Lower lobe of right lung (tissue), 2 donors: ENCODE measurements at regions not wholly inside any gene's neighbourhood (a gene's known extent, or its start where the extent isn't known, plus 50 kb on each side); places are given as distances from the start of the nearest gene placed in this dataset.

Source experiments
- ATAC-seq, 2 donors: fragments of 200-7000 bp; cut with Tn5 transposase; one replicate each; pipeline ENCODE4 v1.9.1; 2020 to 2022; ENCODE audit warnings: mild to moderate bottlenecking in 2 of 2, moderate library complexity in 2 of 2
- DNase-seq: peaks from one replicate; pipeline ENCODE4 v3.0.0-alpha.2; 2020
- H3K27ac ChIP-seq: fragments of 200-600 bp; one replicate; pipeline ENCODE4 v1.8.0; 2022
- H3K27me3 ChIP-seq: fragments of 200-600 bp; one replicate; pipeline ENCODE4 v1.8.0; 2022; ENCODE audit warnings: low read depth
- H3K36me3 ChIP-seq: fragments of 200-600 bp; one replicate; pipeline ENCODE4 v1.8.0; 2022; ENCODE audit warnings: mild to moderate bottlenecking
- H3K4me1 ChIP-seq: fragments of 200-600 bp; one replicate; pipeline ENCODE4 v1.8.0; 2022
- H3K4me3 ChIP-seq: fragments of 200-600 bp; one replicate; pipeline ENCODE4 v1.8.0; 2022; ENCODE audit warnings: mild to moderate bottlenecking
- H3K9me3 ChIP-seq: fragments of 200-600 bp; one replicate; pipeline ENCODE4 v1.8.0; 2022
- CTCF ChIP-seq: fragments of 200-600 bp; IDR thresholded peaks from one replicate; pipeline ENCODE4 v1.8.0; 2022; ENCODE audit warnings: antibody characterized with exemption, mild to moderate bottlenecking
- intact Hi-C: fragments of 100-400 bp; cut with DNase I; formaldehyde crosslinking; loops from one replicate; pipeline ENCODE4 v1.11.0; 2022
- donor health status: DM: no; HTN: yes; CAD: no; lungs with severe emphysema.

DNA sequence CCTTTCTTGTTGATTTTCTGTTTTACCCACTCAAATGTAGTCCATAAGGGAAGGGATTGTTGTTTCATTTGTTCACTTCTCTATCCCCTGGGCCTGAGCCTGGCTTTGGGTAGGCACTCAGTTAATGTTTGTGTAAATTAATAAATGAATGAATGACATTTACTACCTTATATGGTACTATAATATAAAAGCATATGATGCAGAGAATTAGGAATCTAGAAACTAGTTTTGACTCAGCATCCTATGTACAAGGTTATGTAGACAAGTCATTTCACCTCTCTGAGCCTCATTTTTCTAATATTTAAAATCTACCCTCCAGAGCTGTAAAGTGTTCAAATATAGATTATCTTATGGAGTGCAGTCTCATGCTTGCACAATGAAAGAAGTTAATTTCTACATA, 68.9 kb upstream of the S1PR1 start:
- Histone ChIP-seq H3K36me3 (no peaks in the 10 kb centered on the region), H3K9me3 (no peaks in the 10 kb centered on the region), H3K27ac (no peak overlapping the region), H3K27me3 (no peaks in the 10 kb centered on the region), H3K4me1 (peaks cover 6% of the 10 kb centered on the region), H3K4me3 (no peak overlapping the region)
- ATAC-seq (no peak), DNase-seq (no peak)
- TF ChIP-seq CTCF: no peak
- intact Hi-C loops: no loop called here

DNA sequence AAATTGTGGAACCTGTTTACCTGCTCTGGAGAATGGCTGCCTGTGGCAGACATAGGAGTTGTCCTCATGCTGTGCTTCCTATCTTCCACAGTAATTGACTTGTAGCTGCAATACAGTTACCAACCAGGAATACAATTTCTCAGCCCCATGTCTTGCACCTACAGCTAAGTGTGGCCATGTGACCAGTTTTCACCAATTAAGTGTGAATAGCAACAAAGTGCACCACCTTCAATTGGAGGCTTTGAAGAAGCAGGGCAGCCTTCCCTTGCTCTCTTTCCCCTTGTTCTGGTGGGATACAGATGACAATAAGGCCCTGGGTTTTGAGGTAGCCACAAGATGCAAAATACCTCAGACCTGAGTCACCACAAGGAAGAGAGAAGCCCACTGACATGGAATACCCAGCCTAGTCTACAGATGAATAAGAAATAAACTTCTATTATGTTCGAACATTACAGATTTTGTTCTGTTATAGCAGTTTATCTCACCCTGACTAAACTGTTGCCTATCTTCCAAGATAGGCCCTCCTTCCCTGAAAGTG, 70.2 kb upstream of the S1PR1 start:
- Histone ChIP-seq H3K4me3 (no peak overlapping the region), H3K27ac (no peak overlapping the region), H3K4me1 (peaks cover 13% of the 10 kb centered on the region), H3K9me3 (no peaks in the 10 kb centered on the region), H3K36me3 (no peaks in the 10 kb centered on the region), H3K27me3 (no peaks in the 10 kb centered on the region)
- intact Hi-C loops: no loop called here
- DNase-seq (no peak), ATAC-seq (no peak)
- TF ChIP-seq CTCF: no peak

GRCh38 chr1:101165954-101166353, 70.9 kb upstream of the S1PR1 start:
- H3K4me3 ChIP-seq: no peak overlapping the region

DNA sequence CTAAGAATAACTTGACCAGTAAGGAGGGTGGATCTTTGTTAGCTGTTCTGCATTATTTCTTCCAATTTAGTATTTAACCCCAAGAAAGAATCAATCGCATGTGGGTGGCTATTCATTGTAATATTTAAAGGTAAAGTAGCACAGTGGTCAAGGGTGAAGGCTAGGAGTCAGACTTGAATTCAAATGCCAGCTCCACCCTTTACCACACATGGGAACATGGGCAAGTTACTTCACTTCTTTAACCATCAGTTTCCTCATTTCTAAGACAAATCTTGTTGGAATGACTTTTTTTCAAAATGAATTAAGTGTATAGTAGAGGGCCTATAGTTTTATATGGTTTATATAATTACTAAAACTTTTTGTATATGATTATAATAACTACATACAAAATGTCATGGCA, 71.3 kb upstream of the S1PR1 start:
- no peaks in the 10 kb centered on the region for H3K36me3 ChIP-seq
- no peak overlapping the region for H3K4me3 ChIP-seq
- H3K9me3 ChIP-seq: no peaks in the 10 kb centered on the region
- DNase-seq: no peak
- peak; percentile 33 to 46 for ATAC-seq
- no peak overlapping the region for H3K27ac ChIP-seq
- H3K27me3 ChIP-seq: no peaks in the 10 kb centered on the region
- peaks cover 13% of the 10 kb centered on the region for H3K4me1 ChIP-seq
- no peak for TF ChIP-seq CTCF
- intact Hi-C loops: no loop called here

More at GRCh38 chr1:101165954-101166353, 70.9 kb upstream of the S1PR1 start:
- no peaks in the 10 kb centered on the region for H3K36me3 ChIP-seq
- intact Hi-C loops: no loop called here
- no peak for TF ChIP-seq CTCF
- no peaks in the 10 kb centered on the region for H3K27me3 ChIP-seq
- H3K4me1 ChIP-seq: peaks cover 13% of the 10 kb centered on the region
- DNase-seq (no peak), ATAC-seq (no peak)
- H3K9me3 ChIP-seq: no peaks in the 10 kb centered on the region
- H3K27ac ChIP-seq: no peak overlapping the region

DNA sequence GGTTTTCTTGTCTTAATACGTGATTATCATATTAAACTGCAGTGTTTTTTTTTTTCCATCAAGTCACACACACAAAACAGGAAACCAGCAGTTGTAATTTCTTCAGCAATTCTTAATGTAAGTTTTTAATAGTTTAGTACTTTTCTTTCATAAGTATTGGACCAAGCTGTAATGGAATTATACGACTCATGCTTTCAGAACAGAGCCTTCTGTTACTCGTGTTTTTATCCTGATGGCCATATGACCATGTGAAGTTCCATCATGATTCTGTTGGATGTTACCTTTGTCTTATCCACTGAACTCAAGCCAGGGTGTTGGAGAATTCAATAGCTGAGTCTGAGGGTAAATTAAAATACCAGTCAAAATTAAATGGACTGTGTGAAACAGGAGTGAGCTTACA, 72.0 kb upstream of the S1PR1 start:
- no peak for ATAC-seq
- Histone ChIP-seq H3K27ac (no peak overlapping the region), H3K27me3 (no peaks in the 10 kb centered on the region), H3K4me1 (peaks cover 13% of the 10 kb centered on the region), H3K36me3 (no peaks in the 10 kb centered on the region), H3K9me3 (no peaks in the 10 kb centered on the region), H3K4me3 (no peak overlapping the region)
- TF ChIP-seq CTCF: no peak
- DNase-seq: no peak
- intact Hi-C loops: no loop called here
